Peyer's patch (tissue), 4 donors: ENCODE measurements at regions not wholly inside any gene's neighbourhood (a gene's known extent, or its start where the extent isn't known, plus 50 kb on each side); places are given as distances from the start of the nearest gene placed in this dataset.

ENCODE experiments used
- DNase-seq, 3 donors: peaks; one replicate each; pipeline ENCODE4 v3.0.0-alpha.2; 2017 to 2019
- H3K27ac ChIP-seq, 4 donors: fragments of 200-600 bp; sonication (generic); one replicate each; pipeline ENCODE4 v1.5.1; 2016 to 2019
- H3K27me3 ChIP-seq, 2 donors: fragments of 200-600 bp; sonication (generic); one replicate each; pipeline ENCODE4 v1.5.1; 2019
- H3K36me3 ChIP-seq, 3 donors: fragments of 200-600 bp; sonication (generic); one replicate each; pipeline ENCODE4 v1.5.1; 2016 to 2019
- H3K4me1 ChIP-seq, 4 donors: fragments of 200-600 bp; sonication (generic); one replicate each; pipeline ENCODE4 v1.5.1; 2016 to 2019
- H3K4me3 ChIP-seq, 4 donors: fragments of 200-600 bp; sonication (generic); 1 replicate in 3 of 4; 2 replicates in 1 of 4; pipeline ENCODE4 v1.5.1; 2016 to 2019; ENCODE audit warnings: mild to moderate bottlenecking in 1 of 4
- H3K9me3 ChIP-seq, 4 donors: fragments of 200-600 bp; sonication (generic); one replicate each; pipeline ENCODE4 v1.5.1; 2016 to 2019; ENCODE audit warnings: mild to moderate bottlenecking in 1 of 4
- CTCF ChIP-seq, 6 experiments: fragments of 450-650 bp in 4 of 6; fragments of 200-600 bp in 2 of 6; sonication (generic) in 1 of 6; IDR thresholded peaks; one replicate each; pipeline ENCODE4 v1.5.1; 2017 to 2019; ENCODE audit warnings: antibody characterized with exemption in 6 of 6, mild to moderate bottlenecking in 3 of 6, moderate library complexity in 1 of 6
- POLR2A ChIP-seq, 2 donors: fragments of 450-650 bp; IDR thresholded peaks; one replicate each; pipeline ENCODE4 v1.5.1; 2017; ENCODE audit warnings: antibody characterized with exemption in 2 of 2, mild to moderate bottlenecking in 2 of 2, moderate library complexity in 2 of 2

GRCh38 chr7:112573302-112574039 is 92.7 kb downstream of the LSMEM1 start:
- Histone ChIP-seq H3K9me3 (peaks cover 0 to 3% (median 0%) of the 10 kb centered on the region in 4 donors), H3K4me3 (no peak overlapping the region), H3K27me3 (no peaks in the 10 kb centered on the region), H3K36me3 (no peaks in the 10 kb centered on the region), H3K27ac (peak overlapping the region in 3 of 4 donors; percentile 45 to 74 (median 67)), H3K4me1 (peaks cover 0 to 26% (median 0%) of the 10 kb centered on the region in 4 donors)
- DNase-seq = no peak
- TF ChIP-seq POLR2A (IDR thresholded peaks at IDR 0.05) (no peak), CTCF (IDR thresholded peaks at IDR 0.05) (no peak)

GRCh38 chr7:112575864-112576263 is 95.1 kb downstream of the LSMEM1 start:
- no peak overlapping the region for H3K4me3 ChIP-seq
- DNase-seq = no peak
- peaks cover 0 to 26% (median 0%) of the 10 kb centered on the region in 4 donors for H3K4me1 ChIP-seq
- H3K36me3 ChIP-seq = no peaks in the 10 kb centered on the region
- peaks cover 0 to 3% (median 0%) of the 10 kb centered on the region in 4 donors for H3K9me3 ChIP-seq
- no peaks in the 10 kb centered on the region for H3K27me3 ChIP-seq
- H3K27ac ChIP-seq = no peak overlapping the region
- TF ChIP-seq CTCF (IDR thresholded peaks at IDR 0.05) = no peak

DNA sequence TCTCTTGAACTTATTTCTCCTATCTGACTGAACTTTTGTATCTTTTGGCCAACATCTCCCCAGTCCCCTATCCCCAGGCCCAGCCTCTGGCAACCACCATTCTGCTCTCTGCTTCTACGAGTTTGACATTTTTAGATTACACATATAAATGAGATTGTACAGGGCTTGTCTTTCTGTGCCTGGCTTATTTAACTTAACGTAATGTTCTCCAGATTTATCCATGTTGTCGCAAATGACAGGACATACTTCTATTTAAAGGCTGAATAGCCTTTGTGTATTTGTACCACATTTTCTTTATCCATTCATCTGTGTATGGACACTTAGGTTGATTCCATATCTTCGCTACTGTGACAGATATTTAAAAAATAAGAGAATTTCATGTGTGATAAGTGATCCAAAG is 98.6 kb downstream of the LSMEM1 start:
- TF ChIP-seq POLR2A (IDR thresholded peaks at IDR 0.05) (no peak), CTCF (IDR thresholded peaks at IDR 0.05) (no peak)
- H3K36me3 ChIP-seq = no peaks in the 10 kb centered on the region
- no peaks in the 10 kb centered on the region for H3K27me3 ChIP-seq
- DNase-seq = no peak
- H3K4me1 ChIP-seq = peaks cover 0 to 8% (median 0%) of the 10 kb centered on the region in 4 donors
- no peak overlapping the region for H3K4me3 ChIP-seq
- no peak overlapping the region for H3K27ac ChIP-seq
- H3K9me3 ChIP-seq = peaks cover 0 to 3% (median 0%) of the 10 kb centered on the region in 4 donors

DNA sequence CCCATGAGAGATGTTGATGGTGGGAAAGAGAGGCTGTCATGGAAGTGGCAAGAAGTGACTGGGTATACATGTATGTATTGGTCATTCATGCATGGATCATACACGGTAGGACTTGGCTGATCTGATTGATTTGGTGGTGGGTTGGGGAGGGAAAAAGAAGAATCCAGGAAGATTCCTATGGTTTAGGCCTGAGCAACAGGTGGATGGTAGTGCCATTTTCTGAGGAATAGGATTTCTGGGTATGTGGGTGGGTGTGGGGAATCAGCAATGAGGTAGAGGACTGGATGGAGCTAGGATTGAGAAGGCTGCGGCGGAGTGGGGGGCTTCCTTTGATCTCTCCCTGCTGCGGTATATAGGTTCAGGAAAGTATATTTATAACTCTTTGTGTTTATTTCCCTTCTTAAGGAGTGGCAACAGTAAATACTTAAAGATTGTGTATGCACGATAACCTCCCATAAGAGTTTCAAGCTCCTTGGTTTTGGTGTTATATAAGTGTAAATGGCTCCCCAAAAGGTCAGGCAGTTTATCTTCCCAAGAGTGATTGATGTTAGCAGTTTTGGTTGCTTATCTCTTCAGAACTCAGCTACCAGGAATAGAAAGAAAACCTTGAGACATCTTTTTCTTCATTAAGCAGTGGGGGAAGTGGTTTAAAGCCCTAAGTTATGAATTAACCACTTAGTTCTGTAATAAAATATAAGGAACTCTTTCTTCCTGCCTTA is 100.1 kb downstream of the LSMEM1 start:
- TF ChIP-seq CTCF (IDR thresholded peaks at IDR 0.05) (no peak), POLR2A (IDR thresholded peaks at IDR 0.05) (no peak)
- peaks cover 0 to 3% (median 0%) of the 10 kb centered on the region in 4 donors for H3K9me3 ChIP-seq
- H3K4me1 ChIP-seq = no peaks in the 10 kb centered on the region
- no peaks in the 10 kb centered on the region for H3K27me3 ChIP-seq
- DNase-seq = no peak
- no peaks in the 10 kb centered on the region for H3K36me3 ChIP-seq
- H3K4me3 ChIP-seq = no peak overlapping the region
- H3K27ac ChIP-seq = peak overlapping the region in 1 of 4 donors; percentile 25

DNA sequence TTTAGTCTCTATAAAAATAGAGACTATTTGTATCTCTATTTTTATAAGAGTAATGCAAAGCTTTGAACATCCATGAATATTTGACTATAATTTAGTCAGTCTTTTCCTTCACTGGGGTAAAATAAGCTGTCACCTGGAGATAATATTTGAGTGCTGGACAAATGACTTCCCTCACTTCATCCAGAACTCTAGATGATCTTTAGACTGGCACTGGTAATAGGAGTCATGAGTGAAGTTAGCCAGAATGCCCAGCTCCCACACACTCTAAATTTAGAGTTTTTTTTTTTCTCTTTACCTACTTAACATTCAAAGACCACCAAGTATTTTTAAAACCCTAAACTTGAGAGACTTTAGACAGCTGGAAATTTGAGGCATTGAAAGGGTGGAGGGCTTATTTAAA is 100.7 kb downstream of the LSMEM1 start:
- no peak overlapping the region for H3K4me3 ChIP-seq
- no peak for DNase-seq
- H3K27ac ChIP-seq = no peak overlapping the region
- H3K27me3 ChIP-seq = no peaks in the 10 kb centered on the region
- H3K9me3 ChIP-seq = peaks cover 0 to 3% (median 0%) of the 10 kb centered on the region in 4 donors
- TF ChIP-seq CTCF (IDR thresholded peaks at IDR 0.05) (no peak), POLR2A (IDR thresholded peaks at IDR 0.05) (no peak)
- H3K36me3 ChIP-seq = no peaks in the 10 kb centered on the region
- no peaks in the 10 kb centered on the region for H3K4me1 ChIP-seq
